PC-3 (cell line): ENCODE measurements at regions not wholly inside any gene's neighbourhood (a gene's known extent, or its start where the extent isn't known, plus 50 kb on each side); places are given as distances from the start of the nearest gene placed in this dataset.

Source experiments
- CTCF ChIP-seq: fragments of 300-600 bp; sonication (generic); conservative IDR thresholded peaks from 2 replicates; pipeline ENCODE4 v1.5.1; 2017; ENCODE audit warnings: antibody characterized with exemption, low read depth, mild to moderate bottlenecking, low read length
- EZH2phosphoT487 ChIP-seq: fragments of 300-600 bp; sonication (generic); IDR thresholded peaks from 2 replicates; pipeline ENCODE4 v1.6.1; 2018; ENCODE audit warnings: mild to moderate bottlenecking, antibody characterized with exemption, low read length, borderline replicate concordance

- TF ChIP-seq CTCF (no peak), EZH2phosphoT487 (no peak)
Observed at GRCh38 chrX:13467243-13467642, 102.2 kb upstream of the EGFL6 start.
